K562 (cell line): ENCODE measurements at regions not wholly inside any gene's neighbourhood (a gene's known extent, or its start where the extent isn't known, plus 50 kb on each side); places are given as distances from the start of the nearest gene placed in this dataset.

ENCODE experiments used
- ATAC-seq: fragments of 200-7000 bp; cut with Tn5 transposase; 3 replicates; pipeline ENCODE4 v1.9.1; 2020; ENCODE audit warnings: moderate library complexity
- BruUV-seq: library from RNA; stranded (reverse); fragments of 400-500 nt; replicated peaks from 2 replicates; lab custom pipeline; 2021; lab: Mats Ljungman, UMichigan
- CTCF ChIA-PET: fragments of 300-600 bp; formaldehyde crosslinking; extraction: SDS; loops from one replicate; lab custom pipeline; 2021; ENCODE audit warnings: low intra/inter-chr PET ratio; lab: Yijun Ruan, JAX
- POLR2A ChIA-PET: fragments of 300-600, 350-650 bp; sonication (Branson Sonifier 250); formaldehyde crosslinking; extraction: SDS; loops from one replicate; lab custom pipeline; 2021; ENCODE audit warnings: antibody characterized with exemption, inconsistent platforms; lab: Yijun Ruan, JAX
- DNase-seq, 4 experiments: peaks; one replicate each; pipeline versions ENCODE4 v3.0.0 to v3.0.0-alpha.2; 2011 to 2018; ENCODE audit warnings: low spot score in 3 of 4, mixed read lengths in 3 of 4; ENCODE audit errors: extremely low read depth in 1 of 4
- FAIRE-seq: peaks from 2 replicates; lab custom pipeline; 2011; peaks lifted over from hg19 to GRCh38; lab: Jason Lieb, UNC
- H2AFZ ChIP-seq: 2 replicates; pipeline ENCODE4 v1.6.0; 2011; ENCODE audit warnings: low read depth, low read length, control low read depth, inconsistent platforms
- H3K27ac ChIP-seq: fragments of 200-600 bp; 3 replicates; pipeline ENCODE4 v1.8.0; 2011; ENCODE audit warnings: low read depth, mild to moderate bottlenecking, control low read depth, inconsistent platforms, low read length, moderate library complexity, mixed read lengths; ENCODE audit errors: extremely low read depth
- H3K27me3 ChIP-seq, 2 experiments: fragments of 300-600 bp in 1 of 2; 2 replicates in 1 of 2; 3 replicates in 1 of 2; pipeline versions ENCODE4 v1.6.0 to v1.8.0; 2011; ENCODE audit warnings: inconsistent platforms in 2 of 2, low read length in 2 of 2, mild to moderate bottlenecking in 1 of 2, mixed read lengths in 1 of 2, moderate library complexity in 1 of 2; ENCODE audit not compliant: control insufficient read depth in 2 of 2, insufficient read depth in 2 of 2
- H3K36me3 ChIP-seq: fragments of 300-600 bp; 3 replicates; pipeline ENCODE4 v1.8.0; 2011; ENCODE audit warnings: mild to moderate bottlenecking, low read length, inconsistent platforms; ENCODE audit not compliant: control insufficient read depth, insufficient read depth
- H3K4me1 ChIP-seq, 2 experiments: fragments of 200-600 bp in 1 of 2; replicated peaks in 1 of 2; 2 replicates in 1 of 2; 3 replicates in 1 of 2; pipeline versions ENCODE4 v1.5.1 to v1.8.0; 2011; ENCODE audit warnings: inconsistent platforms in 2 of 2, low read length in 2 of 2, mild to moderate bottlenecking in 1 of 2, mixed read lengths in 1 of 2, moderate library complexity in 1 of 2; ENCODE audit not compliant: control insufficient read depth in 2 of 2, insufficient read depth in 2 of 2
- H3K4me2 ChIP-seq: 2 replicates; pipeline ENCODE4 v1.6.1; 2011; ENCODE audit warnings: low read length, control low read depth, inconsistent platforms, mixed read lengths; ENCODE audit not compliant: insufficient read depth
- H3K4me3 ChIP-seq: fragments of 200-600 bp; sonication (generic), shearing (Covaris generic); 2 replicates; pipeline ENCODE4 v1.5.1; 2016; ENCODE audit warnings: control low read depth, inconsistent platforms
- H3K79me2 ChIP-seq: fragments of 200-600 bp; 3 replicates; pipeline ENCODE4 v1.8.0; 2011; ENCODE audit warnings: low read length, inconsistent platforms; ENCODE audit not compliant: control insufficient read depth, insufficient read depth
- H3K9ac ChIP-seq, 2 experiments: 2 replicates each; pipeline versions ENCODE4 v1.6.0 to v1.6.1; 2011; ENCODE audit warnings: low read depth in 2 of 2, low read length in 2 of 2, control low read depth in 1 of 2, inconsistent platforms in 1 of 2, mild to moderate bottlenecking in 1 of 2, mixed read lengths in 1 of 2; ENCODE audit not compliant: insufficient read depth in 1 of 2
- H3K9me1 ChIP-seq: one replicate; pipeline ENCODE4 v1.6.0; 2011; ENCODE audit warnings: inconsistent platforms, mild to moderate bottlenecking, low read length, moderate library complexity; ENCODE audit not compliant: control insufficient read depth, insufficient read depth
- H3K9me3 ChIP-seq: replicated peaks from 2 replicates; pipeline ENCODE4 v1.5.1; 2011; ENCODE audit warnings: low read depth, low read length, inconsistent platforms; ENCODE audit not compliant: control insufficient read depth, insufficient read depth
- H4K20me1 ChIP-seq: replicated peaks from 2 replicates; pipeline ENCODE4 v1.6.1; 2011; ENCODE audit warnings: low read length, inconsistent platforms, mixed read lengths; ENCODE audit not compliant: control insufficient read depth, insufficient read depth
- BRF1 ChIP-seq: IDR thresholded peaks from 3 replicates; pipeline ENCODE4 v1.6.1; 2011; ENCODE audit warnings: borderline replicate concordance, mild to moderate bottlenecking; ENCODE audit not compliant: insufficient read length; ENCODE audit errors: extremely low read depth
- CEBPG ChIP-seq, 3 experiments: fragments of 200-800 bp in 1 of 3; sonication (Bioruptor generic) in 1 of 3; sonication (generic) in 1 of 3; formaldehyde crosslinking in 1 of 3; IDR thresholded peaks in 2 of 3; conservative IDR thresholded peaks in 1 of 3; 2 replicates each; pipeline versions ENCODE4 v1.6.1 to v1.8.0; 2016 to 2022; ENCODE audit warnings: missing compliant biosample characterization in 2 of 3, missing genetic modification characterization in 2 of 3, mild to moderate bottlenecking in 1 of 3, missing genetic modification reagents in 1 of 3
- CHD7 ChIP-seq: fragments of 200-600 bp; sonication (generic); IDR thresholded peaks from one replicate; pipeline ENCODE4 v1.6.1; 2012; ENCODE audit warnings: mild to moderate bottlenecking, low read depth, low read length, inconsistent platforms
- CREB1 ChIP-seq, 2 experiments: sonication (generic) in 1 of 2; formaldehyde crosslinking in 1 of 2; IDR thresholded peaks; 2 replicates each; pipeline versions ENCODE4 v1.6.1 to v1.8.0; 2012 to 2022; ENCODE audit warnings: inconsistent platforms in 1 of 2, mild to moderate bottlenecking in 1 of 2, missing genetic modification reagents in 1 of 2, moderate library complexity in 1 of 2
- CTBP1 ChIP-seq: fragments of 450-650 bp; IDR thresholded peaks from 2 replicates; pipeline ENCODE4 v1.6.1; 2016; ENCODE audit warnings: borderline replicate concordance
- MBD2 ChIP-seq: sonication (generic); IDR thresholded peaks from 2 replicates; pipeline ENCODE4 v1.6.1; 2016; ENCODE audit warnings: low read depth, borderline replicate concordance
- PCBP1 ChIP-seq: fragments of 200-400 bp; formaldehyde crosslinking; IDR thresholded peaks from 2 replicates; pipeline ENCODE4 v1.6.1; 2018; ENCODE audit warnings: mild to moderate bottlenecking, low read depth, low read length; ENCODE audit not compliant: poor library complexity, severe bottlenecking
- SAFB2 ChIP-seq: fragments of 200-400 bp; formaldehyde crosslinking; IDR thresholded peaks from 2 replicates; pipeline ENCODE4 v1.6.1; 2018; ENCODE audit warnings: borderline replicate concordance, low read length, low read depth, moderate library complexity; ENCODE audit not compliant: severe bottlenecking
- TBL1XR1 ChIP-seq, 2 experiments: IDR thresholded peaks; 2 replicates each; pipeline ENCODE4 v1.6.1; 2012; ENCODE audit warnings: improper control_type of control experiment in 2 of 2, low read length in 2 of 2, mild to moderate bottlenecking in 1 of 2
- ZKSCAN8 ChIP-seq: fragments of 200-800 bp; sonication (Bioruptor generic); IDR thresholded peaks from 2 replicates; pipeline ENCODE4 v1.6.1; 2016; ENCODE audit warnings: missing genetic modification characterization, missing compliant biosample characterization
- ZNF184 ChIP-seq: sonication (generic); formaldehyde crosslinking; IDR thresholded peaks from 2 replicates; pipeline ENCODE4 v1.5.0; 2020; ENCODE audit warnings: missing genetic modification reagents
- WGBS: fragments of 100-300 bp; shearing (Covaris generic); methylation state at CpG from one replicate; pipeline ENCODE4 v1.1.6; 2016; ENCODE audit warnings: low coverage, mixed read lengths; ENCODE audit not compliant: insufficient coverage; ENCODE audit errors: missing lambda C conversion rate; 5-methylcytosine and 5-hydroxymethylcytosine counted together
- in situ Hi-C: fragments of 300-500 bp; cut with MboI; formaldehyde crosslinking; loops from 4 replicates; pipeline ENCODE4 v1.15.0; 2018; ENCODE audit warnings: inconsistent platforms, mixed read lengths
- intact Hi-C: fragments of 100-400 bp; cut with micrococcal nuclease; formaldehyde crosslinking; loops from 2 replicates; pipeline ENCODE4 v1.14.2; 2022

- no TSS peak for BruUV-seq
- H3K4me2 ChIP-seq: no peak overlapping the region
- peak overlapping the region; percentile 47 for H2AFZ ChIP-seq
- ATAC-seq: no peak
- H3K79me2 ChIP-seq: no peaks in the 10 kb centered on the region
- no peaks in the 10 kb centered on the region for H3K36me3 ChIP-seq
- intact Hi-C loops (no loop called here), in situ Hi-C loops (no loop called here)
- H3K27me3 ChIP-seq: no peaks in the 10 kb centered on the region
- H4K20me1 ChIP-seq: no peaks in the 10 kb centered on the region
- CTCF ChIA-PET: no interaction called here
- H3K27ac ChIP-seq: no peak overlapping the region
- H3K9ac ChIP-seq: no peak overlapping the region
- H3K4me3 ChIP-seq: no peak overlapping the region
- no peaks in the 10 kb centered on the region for H3K9me1 ChIP-seq
- POLR2A ChIA-PET: interaction anchor here (1.1 kb wide), 1 partner anchor 10 kb away, joined by 5 read pairs; no protein-coding TSS in a partner anchor
- no peaks in the 10 kb centered on the region; a peak in 1 of 5 replicates for H3K4me1 ChIP-seq
- no peaks in the 10 kb centered on the region for H3K9me3 ChIP-seq
- no peak for FAIRE-seq
- DNase-seq: no peak
- 32% methylated on average over 5 of the region's 5 CpGs for WGBS
- TF ChIP-seq BRF1: no peak
- TF ChIP-seq CHD7: no peak
- TF ChIP-seq SAFB2: no peak
- TF ChIP-seq CEBPG (CRISPR knock-in tag; IDR thresholded peaks at IDR 0.05): no peak
- TF ChIP-seq CEBPG (tag; conservative IDR thresholded peaks at IDR 0.05 in 1 of 2, IDR thresholded peaks at IDR 0.05 in 1 of 2): no peak
- no peak for TF ChIP-seq PCBP1
- no peak for TF ChIP-seq ZKSCAN8 (CRISPR knock-in tag)
- TF ChIP-seq MBD2: no peak
- TF ChIP-seq TBL1XR1 (IDR thresholded peaks at IDR 0.05; ENCODE audit: low read length in 2 of 2): no peak
- TF ChIP-seq ZNF184 (CRISPR knock-in tag): no peak
- no peak for TF ChIP-seq CREB1 (IDR thresholded peaks at IDR 0.05)
- no peak for TF ChIP-seq CREB1 (CRISPR knock-in tag; IDR thresholded peaks at IDR 0.05)
- no peak for TF ChIP-seq CTBP1
Observed at GRCh38 chr1:67939186-67939743, 106.0 kb upstream of the GNG12 start.
